SH-SY5Y (cell line): ENCODE measurements at regions not wholly inside any gene's neighbourhood (a gene's known extent, or its start where the extent isn't known, plus 50 kb on each side); places are given as distances from the start of the nearest gene placed in this dataset.

Experiments used
- GATA2 ChIP-seq: IDR thresholded peaks from 2 replicates; pipeline ENCODE4 v1.6.1; 2011; ENCODE audit warnings: mild to moderate bottlenecking, low read depth, low read length
- GATA3 ChIP-seq: IDR thresholded peaks from 2 replicates; pipeline ENCODE4 v1.6.1; 2011; ENCODE audit warnings: low read depth, mild to moderate bottlenecking, low read length, moderate library complexity

DNA sequence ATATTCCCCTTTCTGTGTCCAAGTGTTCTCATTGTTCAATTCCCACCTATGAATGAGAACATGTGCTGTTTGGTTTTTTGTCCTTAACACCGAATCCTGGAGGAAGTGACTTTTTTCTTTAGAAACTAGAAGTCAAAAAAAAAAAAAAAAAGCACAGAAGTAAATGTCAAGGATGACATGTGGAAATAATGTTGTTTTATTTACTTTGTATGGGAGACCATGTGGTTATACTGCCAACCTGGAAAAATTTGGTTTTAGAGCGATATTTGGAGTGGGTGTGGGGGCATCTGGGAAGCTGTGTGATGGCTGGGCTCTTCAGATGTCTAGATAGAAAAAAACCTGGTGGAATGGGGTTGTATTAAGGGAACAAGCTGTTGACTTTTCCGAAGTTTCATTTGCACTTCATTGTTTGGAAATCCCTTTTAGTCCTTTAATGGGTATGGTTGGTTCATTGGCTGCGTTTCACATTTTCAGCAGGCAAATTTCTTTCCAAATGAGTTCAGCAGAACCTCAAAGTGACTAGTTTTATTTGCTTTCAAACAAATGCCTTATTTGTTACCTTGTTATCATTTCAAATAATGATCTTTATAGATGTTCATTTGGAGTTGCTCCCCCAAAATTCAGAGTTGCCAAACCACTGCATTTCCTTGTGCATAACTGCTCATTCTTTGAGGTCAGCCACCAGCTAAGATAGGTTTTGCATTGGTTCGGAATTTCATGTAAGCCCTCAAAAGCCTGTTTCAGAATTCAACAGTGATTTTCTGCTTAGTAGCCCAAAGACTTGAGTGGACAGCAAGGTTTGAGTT lies 508.2 kb downstream of the METTL15 start:
- no peak for TF ChIP-seq GATA2
- no peak for TF ChIP-seq GATA3
